Vagina (tissue), 2 donors: ENCODE measurements at regions not wholly inside any gene's neighbourhood (a gene's known extent, or its start where the extent isn't known, plus 50 kb on each side); places are given as distances from the start of the nearest gene placed in this dataset.

ENCODE experiments used
- DNase-seq, 2 donors: peaks; one replicate each; pipeline ENCODE4 v3.0.0-alpha.2; 2017; ENCODE audit errors: extremely low spot score in 2 of 2
- H3K27ac ChIP-seq: fragments of 200-600 bp; sonication (generic); one replicate; pipeline ENCODE4 v1.5.1; 2019
- H3K27me3 ChIP-seq: fragments of 200-600 bp; sonication (generic); one replicate; pipeline ENCODE4 v1.5.1; 2019
- H3K36me3 ChIP-seq, 2 donors: fragments of 200-600 bp; sonication (generic); one replicate each; pipeline ENCODE4 v1.5.1; 2017 to 2019
- H3K4me1 ChIP-seq: fragments of 200-600 bp; sonication (generic); one replicate; pipeline ENCODE4 v1.5.1; 2019
- H3K4me3 ChIP-seq, 2 donors: fragments of 200-600 bp; sonication (generic); 1 replicate in 1 of 2; 2 replicates in 1 of 2; pipeline ENCODE4 v1.5.1; 2016 to 2019
- H3K9me3 ChIP-seq: fragments of 200-600 bp; sonication (generic); one replicate; pipeline ENCODE4 v1.5.1; 2019
- CTCF ChIP-seq, 3 experiments: fragments of 450-650 bp in 2 of 3; fragments of 200-600 bp in 1 of 3; sonication (generic) in 1 of 3; IDR thresholded peaks; one replicate each; pipeline ENCODE4 v1.5.1; 2017 to 2019; ENCODE audit warnings: antibody characterized with exemption in 3 of 3, mild to moderate bottlenecking in 2 of 3, moderate library complexity in 2 of 3
- POLR2A ChIP-seq, 2 donors: fragments of 450-650 bp; IDR thresholded peaks; one replicate each; pipeline ENCODE4 v1.6.1; 2017; ENCODE audit warnings: antibody characterized with exemption in 2 of 2, mild to moderate bottlenecking in 2 of 2, moderate library complexity in 2 of 2
- POLR2AphosphoS5 ChIP-seq, 2 donors: sonication (generic); formaldehyde crosslinking; IDR thresholded peaks; one replicate each; pipeline ENCODE4 v1.9.0; 2017; ENCODE audit warnings: antibody characterized with exemption in 2 of 2, mild to moderate bottlenecking in 2 of 2, low read depth in 1 of 2; ENCODE audit not compliant: insufficient read depth in 1 of 2
- intact Hi-C: fragments of 100-400 bp; cut with DNase I; formaldehyde crosslinking; loops from one replicate; pipeline ENCODE4 v1.15.1; 2023

- Histone ChIP-seq H3K27ac (no peak overlapping the region), H3K4me3 (no peak overlapping the region), H3K9me3 (no peaks in the 10 kb centered on the region), H3K27me3 (no peaks in the 10 kb centered on the region), H3K4me1 (no peaks in the 10 kb centered on the region), H3K36me3 (no peaks in the 10 kb centered on the region)
- TF ChIP-seq POLR2AphosphoS5 (IDR thresholded peaks at IDR 0.05; ENCODE audit: insufficient read depth in 1 of 2, low read depth in 1 of 2): no peak
- DNase-seq: no peak
- intact Hi-C loops: no loop called here
Observed at GRCh38 chr20:52518735-52519134, 327.2 kb upstream of the ZFP64 start.

GRCh38 chr20:52515877-52516276 is 324.3 kb upstream of the ZFP64 start:
- Histone ChIP-seq H3K27ac (no peak overlapping the region), H3K4me3 (no peak overlapping the region), H3K4me1 (no peaks in the 10 kb centered on the region), H3K36me3 (no peaks in the 10 kb centered on the region), H3K27me3 (no peaks in the 10 kb centered on the region), H3K9me3 (no peaks in the 10 kb centered on the region)
- intact Hi-C loops: no loop called here
- TF ChIP-seq POLR2AphosphoS5 (IDR thresholded peaks at IDR 0.05; ENCODE audit: insufficient read depth in 1 of 2, low read depth in 1 of 2) (no peak), POLR2A (IDR thresholded peaks at IDR 0.05) (no peak), CTCF (IDR thresholded peaks at IDR 0.05) (no peak)
- no peak for DNase-seq

GRCh38 chr20:52500157-52500556 is 308.6 kb upstream of the ZFP64 start:
- intact Hi-C loops: no loop called here
- DNase-seq: no peak
- H3K27ac ChIP-seq: no peak overlapping the region
- H3K36me3 ChIP-seq: no peaks in the 10 kb centered on the region
- no peak for TF ChIP-seq POLR2AphosphoS5 (IDR thresholded peaks at IDR 0.05; ENCODE audit: insufficient read depth in 1 of 2, low read depth in 1 of 2)
- no peak for TF ChIP-seq POLR2A (IDR thresholded peaks at IDR 0.05)
- TF ChIP-seq CTCF (IDR thresholded peaks at IDR 0.05): no peak
- no peak overlapping the region for H3K4me3 ChIP-seq
- no peaks in the 10 kb centered on the region for H3K4me1 ChIP-seq
- H3K9me3 ChIP-seq: no peaks in the 10 kb centered on the region
- H3K27me3 ChIP-seq: no peaks in the 10 kb centered on the region

GRCh38 chr20:52497731-52498130 is 306.2 kb upstream of the ZFP64 start:
- no peak overlapping the region for H3K27ac ChIP-seq
- H3K4me3 ChIP-seq: no peak overlapping the region
- H3K36me3 ChIP-seq: no peaks in the 10 kb centered on the region
- intact Hi-C loops: no loop called here
- no peak for TF ChIP-seq CTCF (IDR thresholded peaks at IDR 0.05)
- TF ChIP-seq POLR2A (IDR thresholded peaks at IDR 0.05): no peak
- TF ChIP-seq POLR2AphosphoS5 (IDR thresholded peaks at IDR 0.05; ENCODE audit: insufficient read depth in 1 of 2, low read depth in 1 of 2): no peak
- no peaks in the 10 kb centered on the region for H3K27me3 ChIP-seq
- H3K9me3 ChIP-seq: no peaks in the 10 kb centered on the region
- DNase-seq: no peak
- H3K4me1 ChIP-seq: no peaks in the 10 kb centered on the region

GRCh38 chr20:52496191-52496590 is 304.6 kb upstream of the ZFP64 start:
- TF ChIP-seq CTCF (IDR thresholded peaks at IDR 0.05): no peak
- no peak for TF ChIP-seq POLR2AphosphoS5 (IDR thresholded peaks at IDR 0.05; ENCODE audit: insufficient read depth in 1 of 2, low read depth in 1 of 2)
- no peak for TF ChIP-seq POLR2A (IDR thresholded peaks at IDR 0.05)
- H3K4me1 ChIP-seq: no peaks in the 10 kb centered on the region
- H3K4me3 ChIP-seq: no peak overlapping the region
- intact Hi-C loops: no loop called here
- H3K27me3 ChIP-seq: no peaks in the 10 kb centered on the region
- no peaks in the 10 kb centered on the region for H3K9me3 ChIP-seq
- H3K27ac ChIP-seq: no peak overlapping the region
- no peak for DNase-seq
- no peaks in the 10 kb centered on the region for H3K36me3 ChIP-seq

GRCh38 chr20:52494244-52494643 is 302.7 kb upstream of the ZFP64 start:
- no peaks in the 10 kb centered on the region for H3K27me3 ChIP-seq
- no peak for DNase-seq
- H3K36me3 ChIP-seq: no peaks in the 10 kb centered on the region
- no peaks in the 10 kb centered on the region for H3K9me3 ChIP-seq
- TF ChIP-seq POLR2A (IDR thresholded peaks at IDR 0.05) (no peak), POLR2AphosphoS5 (IDR thresholded peaks at IDR 0.05; ENCODE audit: insufficient read depth in 1 of 2, low read depth in 1 of 2) (peak in 1 of 2 donors; percentile 23), CTCF (IDR thresholded peaks at IDR 0.05) (no peak)
- H3K4me1 ChIP-seq: no peaks in the 10 kb centered on the region
- intact Hi-C loops: no loop called here
- no peak overlapping the region for H3K4me3 ChIP-seq
- no peak overlapping the region for H3K27ac ChIP-seq
